Endothelial cell of umbilical vein (primary cell): ENCODE measurements at regions not wholly inside any gene's neighbourhood (a gene's known extent, or its start where the extent isn't known, plus 50 kb on each side); places are given as distances from the start of the nearest gene placed in this dataset.

Experiments
- BruUV-seq: library from RNA; stranded (reverse); fragments of 400-500 nt; replicated peaks from 2 replicates; lab custom pipeline; 2021; lab: Mats Ljungman, UMichigan
- CTCF ChIA-PET: fragments of 300-600, 350-600 bp; sonication (Branson Sonifier 250); formaldehyde crosslinking; loops from one replicate; lab custom pipeline; 2021; ENCODE audit warnings: antibody characterized with exemption, inconsistent platforms; lab: Charles Lee
- POLR2A ChIA-PET: fragments of 300-600, 350-600 bp; sonication (Branson Sonifier 250); formaldehyde crosslinking; loops from one replicate; lab custom pipeline; 2021; ENCODE audit warnings: antibody characterized with exemption, inconsistent platforms; lab: Charles Lee
- DNase-seq: peaks from one replicate; pipeline ENCODE4 v3.0.0-alpha.2; 2011; ENCODE audit warnings: low read depth, low spot score
- FAIRE-seq: peaks from 2 replicates; lab custom pipeline; 2011; peaks lifted over from hg19 to GRCh38; lab: Jason Lieb, UNC
- H2AFZ ChIP-seq: 2 replicates; pipeline ENCODE4 v1.6.0; 2012; ENCODE audit warnings: low read depth, low read length, control low read depth, inconsistent platforms
- H3K27ac ChIP-seq: 2 replicates; pipeline ENCODE4 v1.5.1; 2011; ENCODE audit warnings: low read depth, mild to moderate bottlenecking, control low read depth, low read length, moderate library complexity; ENCODE audit not compliant: insufficient read depth
- H3K27me3 ChIP-seq, 2 experiments: 2 replicates each; pipeline versions ENCODE4 v1.6.0 to v1.6.1; 2011; ENCODE audit warnings: low read length in 2 of 2, mixed read lengths in 1 of 2; ENCODE audit not compliant: control insufficient read depth in 2 of 2, insufficient read depth in 2 of 2
- H3K36me3 ChIP-seq, 2 experiments: 2 replicates in 1 of 2; 3 replicates in 1 of 2; pipeline ENCODE4 v1.5.1; 2011; ENCODE audit warnings: low read length in 2 of 2, mild to moderate bottlenecking in 1 of 2, moderate library complexity in 1 of 2; ENCODE audit not compliant: control insufficient read depth in 2 of 2, insufficient read depth in 2 of 2; ENCODE audit errors: extremely low read depth in 1 of 2
- H3K4me1 ChIP-seq: 3 replicates; pipeline ENCODE4 v1.5.1; 2011; ENCODE audit warnings: mild to moderate bottlenecking, low read length; ENCODE audit not compliant: control insufficient read depth, insufficient read depth; ENCODE audit errors: extremely low read depth
- H3K4me2 ChIP-seq: 2 replicates; pipeline ENCODE4 v1.6.1; 2011; ENCODE audit warnings: low read length, control low read depth, mixed read lengths; ENCODE audit not compliant: insufficient read depth
- H3K4me3 ChIP-seq, 3 experiments: fragments of 200-600 bp in 1 of 3; sonication (generic), shearing (Covaris generic) in 1 of 3; replicated peaks in 1 of 3; 2 replicates each; pipeline ENCODE4 v1.5.1; 2011 to 2016; ENCODE audit warnings: control low read depth in 3 of 3, low read length in 3 of 3, mild to moderate bottlenecking in 2 of 3, inconsistent platforms in 1 of 3, low read depth in 1 of 3, moderate library complexity in 1 of 3; ENCODE audit not compliant: insufficient read depth in 1 of 3
- H3K79me2 ChIP-seq: 2 replicates; pipeline ENCODE4 v1.6.0; 2012; ENCODE audit warnings: low read length, inconsistent platforms; ENCODE audit not compliant: control insufficient read depth, insufficient read depth
- H3K9ac ChIP-seq: replicated peaks from 2 replicates; pipeline ENCODE3; 2011; ENCODE audit warnings: low read length, control low read depth; ENCODE audit not compliant: insufficient read depth; ENCODE audit errors: extremely low read depth
- H3K9me1 ChIP-seq: replicated peaks from 3 replicates; pipeline ENCODE4 v1.6.0; 2011; ENCODE audit warnings: mild to moderate bottlenecking, low read length; ENCODE audit not compliant: control insufficient read depth, insufficient read depth; ENCODE audit errors: extremely low read depth
- H3K9me3 ChIP-seq: replicated peaks from 2 replicates; pipeline ENCODE4 v1.5.1; 2012; ENCODE audit warnings: low read length, inconsistent platforms; ENCODE audit not compliant: control insufficient read depth, insufficient read depth
- H4K20me1 ChIP-seq: replicated peaks from 2 replicates; pipeline ENCODE3; 2011; ENCODE audit warnings: mild to moderate bottlenecking, low read length; ENCODE audit not compliant: control insufficient read depth, insufficient read depth; ENCODE audit errors: extremely low read depth
- CTCF ChIP-seq, 2 donors: IDR thresholded peaks; 1 replicate in 1 of 2; 2 replicates in 1 of 2; pipeline ENCODE4 v1.5.1; 2011; ENCODE audit warnings: low read length in 2 of 2, mild to moderate bottlenecking in 2 of 2, moderate library complexity in 2 of 2, control low read depth in 1 of 2, inconsistent platforms in 1 of 2, low read depth in 1 of 2; ENCODE audit not compliant: insufficient read depth in 1 of 2; ENCODE audit errors: extremely low read depth in 1 of 2
- EZH2 ChIP-seq: IDR thresholded peaks from 2 replicates; pipeline ENCODE4 v1.6.1; 2012; ENCODE audit warnings: borderline replicate concordance, low read depth, mild to moderate bottlenecking, moderate library complexity, low read length, inconsistent platforms; ENCODE audit not compliant: severe bottlenecking
- FOS ChIP-seq: IDR thresholded peaks from 2 replicates; pipeline ENCODE4 v1.6.1; 2011; ENCODE audit warnings: mild to moderate bottlenecking, low read length, moderate library complexity, borderline replicate concordance; ENCODE audit not compliant: insufficient read depth
- GATA2 ChIP-seq: IDR thresholded peaks from 2 replicates; pipeline ENCODE4 v1.7.0; 2011; ENCODE audit warnings: low read depth, mild to moderate bottlenecking, moderate library complexity, mixed read lengths, low read length; ENCODE audit not compliant: insufficient read length, insufficient read depth
- JUN ChIP-seq: IDR thresholded peaks from 2 replicates; pipeline ENCODE4 v1.6.1; 2011; ENCODE audit warnings: borderline replicate concordance, low read depth; ENCODE audit not compliant: insufficient read length, insufficient read depth
- MYC ChIP-seq: IDR thresholded peaks from one replicate; pipeline ENCODE4 v1.6.1; 2011; ENCODE audit warnings: mild to moderate bottlenecking, low read depth, low read length
- POLR2A ChIP-seq: IDR thresholded peaks from 2 replicates; pipeline ENCODE4 v1.6.1; 2012; ENCODE audit warnings: low read depth, mild to moderate bottlenecking, control low read depth, low read length
- POLR2AphosphoS5 ChIP-seq: IDR thresholded peaks from 2 replicates; pipeline ENCODE4 v1.6.1; 2012; ENCODE audit warnings: low read depth, mild to moderate bottlenecking, control low read depth, low read length, moderate library complexity; ENCODE audit not compliant: insufficient read depth
- dilution Hi-C: fragments of 300-500 bp; cut with MboI; formaldehyde crosslinking; loops from one replicate; pipeline ENCODE4 v1.15.0; 2019; ENCODE audit warnings: low sequenced_read_pairs; ENCODE audit not compliant: extremely low pct_ligation_motif_present
- intact Hi-C: fragments of 100-400 bp; cut with micrococcal nuclease; formaldehyde crosslinking; loops from one replicate; pipeline ENCODE4 v1.10.0; 2022
- TF ChIP-seq, protein P1 (sequence below): IDR thresholded peaks from 2 replicates; pipeline ENCODE4 v1.6.1; 2011; ENCODE audit not compliant: insufficient read depth, insufficient read length

DNA sequence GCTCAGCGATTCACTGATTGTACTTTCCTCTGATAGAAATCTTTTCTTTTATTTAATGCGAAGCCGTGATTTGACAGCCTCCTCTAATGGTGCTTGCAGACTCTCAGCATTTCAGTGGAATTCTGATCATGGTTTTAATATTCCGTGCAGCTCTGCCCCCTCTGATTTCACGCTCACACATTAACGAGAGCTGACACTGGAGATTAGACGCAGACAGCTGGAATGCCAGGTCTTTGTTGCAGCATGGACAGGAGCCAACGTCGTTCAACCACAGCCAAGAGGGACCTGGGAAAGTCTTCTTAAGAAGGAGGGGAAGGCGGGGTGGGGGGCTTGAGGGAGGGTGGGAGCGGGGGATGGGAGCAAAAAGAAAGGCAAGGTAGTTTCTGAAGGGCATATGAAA is 186.4 kb downstream of the BLID start:
- peak; percentile 63 for DNase-seq
- BruUV-seq, result no TSS peak
- dilution Hi-C loops (no loop called here), intact Hi-C loops (loop anchor here (2.0 to 5.0 kb wide), 2 partner anchors 37 to 152 kb away; no protein-coding TSS in a partner anchor)
- Histone ChIP-seq H3K4me1 (peaks cover 8% of the 10 kb centered on the region), H3K4me3 (peak overlapping the region in 2 of 3 experiments; percentile 16 to 39), H3K27me3 (peaks cover 0 to 2% of the 10 kb centered on the region in 2 experiments), H3K27ac (no peak overlapping the region), H3K36me3 (no peaks in the 10 kb centered on the region), H3K9ac (no peak overlapping the region), H3K9me1 (no peaks in the 10 kb centered on the region), H3K9me3 (no peaks in the 10 kb centered on the region), H3K4me2 (peak overlapping the region; percentile 83), H4K20me1 (no peaks in the 10 kb centered on the region), H3K79me2 (no peaks in the 10 kb centered on the region), H2AFZ (no peak overlapping the region)
- ChIA-PET POLR2A (interaction anchor here (0.5 kb wide), 1 partner anchor 34 kb away, joined by 4 read pairs; no protein-coding TSS in a partner anchor), CTCF (interaction anchor here (1.1 to 1.3 kb wide), 4 partner anchors 9 to 576 kb away, joined by 3 read pairs; no protein-coding TSS in a partner anchor)
- no peak for TF ChIP-seq CTCF (IDR thresholded peaks at IDR 0.05; ENCODE audit: extremely low read depth in 1 of 2, insufficient read depth in 1 of 2, low read depth in 1 of 2, low read length in 2 of 2)
- TF ChIP-seq MYC, result no peak
- TF ChIP-seq GATA2, result no peak
- TF ChIP-seq POLR2A, result no peak
- TF ChIP-seq EZH2, result no peak
- no peak for TF ChIP-seq JUN
- TF ChIP-seq, protein P1, sequence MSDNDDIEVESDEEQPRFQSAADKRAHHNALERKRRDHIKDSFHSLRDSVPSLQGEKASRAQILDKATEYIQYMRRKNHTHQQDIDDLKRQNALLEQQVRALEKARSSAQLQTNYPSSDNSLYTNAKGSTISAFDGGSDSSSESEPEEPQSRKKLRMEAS, result no peak
- no peak for TF ChIP-seq POLR2AphosphoS5
- no peak for TF ChIP-seq FOS
- FAIRE-seq, result peak; percentile 37
